ENCODE measurements at regions not wholly inside any gene's neighbourhood (a gene's known extent, or its start where the extent isn't known, plus 50 kb on each side); places are given as distances from the start of the nearest gene placed in this dataset.

- no peak for DNase-seq
- H3K4me1 ChIP-seq (ENCODE audit: control insufficient read depth, insufficient read depth, low read length): no peaks in the 10 kb centered on the region
- WGBS (ENCODE audit: insufficient coverage, low lambda C conversion rate): 84% methylated on average over 4 of the region's 13 CpGs
- no peak overlapping the region for H3K27ac ChIP-seq (ENCODE audit: low read length)
- H3K4me3 ChIP-seq (ENCODE audit: low read length): no peak overlapping the region
- H3K27me3 ChIP-seq (ENCODE audit: control insufficient read depth, insufficient read depth, low read length): no peaks in the 10 kb centered on the region
- no peaks in the 10 kb centered on the region for H3K36me3 ChIP-seq (ENCODE audit: control insufficient read depth, insufficient read depth, low read length)
- peaks cover 8% of the 10 kb centered on the region for H3K9me3 ChIP-seq (ENCODE audit: control insufficient read depth, low read depth, low read length)
Measured at GRCh38 chr6:163835439-163836171, 421.1 kb downstream of the QKI start.

- WGBS (ENCODE audit: insufficient coverage, low lambda C conversion rate): no CpG with 5 or more reads among the region's 46 CpGs
Measured at GRCh38 chr6:163834226-163834970, 419.9 kb downstream of the QKI start.

GRCh38 chr6:163831736-163832135 lies 417.2 kb downstream of the QKI start:
- Histone ChIP-seq H3K4me1 (ENCODE audit: control insufficient read depth, insufficient read depth, low read length) (no peaks in the 10 kb centered on the region), H3K4me3 (ENCODE audit: low read length) (no peak overlapping the region), H3K36me3 (ENCODE audit: control insufficient read depth, insufficient read depth, low read length) (no peaks in the 10 kb centered on the region), H3K27ac (ENCODE audit: low read length) (no peak overlapping the region), H3K9me3 (ENCODE audit: control insufficient read depth, low read depth, low read length) (peaks cover 11% of the 10 kb centered on the region), H3K27me3 (ENCODE audit: control insufficient read depth, insufficient read depth, low read length) (no peaks in the 10 kb centered on the region)
- no CpG with 5 or more reads among the region's 2 CpGs for WGBS (ENCODE audit: insufficient coverage, low lambda C conversion rate)
- no peak for DNase-seq

More at GRCh38 chr6:163834226-163834970, 419.9 kb downstream of the QKI start:
- no peak for DNase-seq
- Histone ChIP-seq H3K4me3 (ENCODE audit: low read length) (no peak overlapping the region), H3K27me3 (ENCODE audit: control insufficient read depth, insufficient read depth, low read length) (no peaks in the 10 kb centered on the region), H3K9me3 (ENCODE audit: control insufficient read depth, low read depth, low read length) (peaks cover 8% of the 10 kb centered on the region), H3K27ac (ENCODE audit: low read length) (no peak overlapping the region), H3K36me3 (ENCODE audit: control insufficient read depth, insufficient read depth, low read length) (no peaks in the 10 kb centered on the region), H3K4me1 (ENCODE audit: control insufficient read depth, insufficient read depth, low read length) (no peaks in the 10 kb centered on the region)

- 100% methylated on average over 1 of the region's 4 CpGs for WGBS (ENCODE audit: insufficient coverage, low lambda C conversion rate)
Measured at GRCh38 chr6:163830641-163831040, 416.1 kb downstream of the QKI start.

GRCh38 chr6:163828038-163828795 lies 413.7 kb downstream of the QKI start:
- DNase-seq: no peak
- Histone ChIP-seq H3K9me3 (ENCODE audit: control insufficient read depth, low read depth, low read length) (peaks cover 3% of the 10 kb centered on the region), H3K27me3 (ENCODE audit: control insufficient read depth, insufficient read depth, low read length) (no peaks in the 10 kb centered on the region), H3K36me3 (ENCODE audit: control insufficient read depth, insufficient read depth, low read length) (no peaks in the 10 kb centered on the region), H3K4me1 (ENCODE audit: control insufficient read depth, insufficient read depth, low read length) (no peaks in the 10 kb centered on the region), H3K27ac (ENCODE audit: low read length) (no peak overlapping the region), H3K4me3 (ENCODE audit: low read length) (no peak overlapping the region)
- 100% methylated on average over 1 of the region's 14 CpGs for WGBS (ENCODE audit: insufficient coverage, low lambda C conversion rate)

More at GRCh38 chr6:163830641-163831040, 416.1 kb downstream of the QKI start:
- no peak overlapping the region for H3K27ac ChIP-seq (ENCODE audit: low read length)
- no peak overlapping the region for H3K4me3 ChIP-seq (ENCODE audit: low read length)
- H3K27me3 ChIP-seq (ENCODE audit: control insufficient read depth, insufficient read depth, low read length): no peaks in the 10 kb centered on the region
- H3K9me3 ChIP-seq (ENCODE audit: control insufficient read depth, low read depth, low read length): peaks cover 11% of the 10 kb centered on the region
- no peak for DNase-seq
- no peaks in the 10 kb centered on the region for H3K36me3 ChIP-seq (ENCODE audit: control insufficient read depth, insufficient read depth, low read length)
- no peaks in the 10 kb centered on the region for H3K4me1 ChIP-seq (ENCODE audit: control insufficient read depth, insufficient read depth, low read length)

GRCh38 chr6:163827143-163827542 lies 412.6 kb downstream of the QKI start:
- DNase-seq: no peak
- H3K27ac ChIP-seq (ENCODE audit: low read length): no peak overlapping the region
- H3K27me3 ChIP-seq (ENCODE audit: control insufficient read depth, insufficient read depth, low read length): no peaks in the 10 kb centered on the region
- H3K36me3 ChIP-seq (ENCODE audit: control insufficient read depth, insufficient read depth, low read length): no peaks in the 10 kb centered on the region
- 80% methylated on average over 1 of the region's 2 CpGs for WGBS (ENCODE audit: insufficient coverage, low lambda C conversion rate)
- H3K9me3 ChIP-seq (ENCODE audit: control insufficient read depth, low read depth, low read length): peaks cover 3% of the 10 kb centered on the region
- no peak overlapping the region for H3K4me3 ChIP-seq (ENCODE audit: low read length)
- H3K4me1 ChIP-seq (ENCODE audit: control insufficient read depth, insufficient read depth, low read length): no peaks in the 10 kb centered on the region

- H3K27me3 ChIP-seq (ENCODE audit: control insufficient read depth, insufficient read depth, low read length): no peaks in the 10 kb centered on the region
- H3K4me1 ChIP-seq (ENCODE audit: control insufficient read depth, insufficient read depth, low read length): no peaks in the 10 kb centered on the region
- DNase-seq: no peak
- H3K36me3 ChIP-seq (ENCODE audit: control insufficient read depth, insufficient read depth, low read length): no peaks in the 10 kb centered on the region
- peaks cover 3% of the 10 kb centered on the region for H3K9me3 ChIP-seq (ENCODE audit: control insufficient read depth, low read depth, low read length)
- H3K4me3 ChIP-seq (ENCODE audit: low read length): no peak overlapping the region
- WGBS (ENCODE audit: insufficient coverage, low lambda C conversion rate): 80% methylated on average over 1 of the region's 8 CpGs
- H3K27ac ChIP-seq (ENCODE audit: low read length): no peak overlapping the region
Measured at GRCh38 chr6:163826629-163827028, 412.1 kb downstream of the QKI start.

- Histone ChIP-seq H3K27me3 (ENCODE audit: control insufficient read depth, insufficient read depth, low read length) (no peaks in the 10 kb centered on the region), H3K9me3 (ENCODE audit: control insufficient read depth, low read depth, low read length) (peaks cover 6% of the 10 kb centered on the region), H3K4me1 (ENCODE audit: control insufficient read depth, insufficient read depth, low read length) (no peaks in the 10 kb centered on the region), H3K36me3 (ENCODE audit: control insufficient read depth, insufficient read depth, low read length) (no peaks in the 10 kb centered on the region), H3K4me3 (ENCODE audit: low read length) (no peak overlapping the region), H3K27ac (ENCODE audit: low read length) (no peak overlapping the region)
- no CpG with 5 or more reads among the region's 9 CpGs for WGBS (ENCODE audit: insufficient coverage, low lambda C conversion rate)
- no peak for DNase-seq
Measured at GRCh38 chr6:163825033-163825432, 410.5 kb downstream of the QKI start.

- Histone ChIP-seq H3K4me1 (ENCODE audit: control insufficient read depth, insufficient read depth, low read length) (no peaks in the 10 kb centered on the region), H3K4me3 (ENCODE audit: low read length) (no peak overlapping the region), H3K9me3 (ENCODE audit: control insufficient read depth, low read depth, low read length) (peaks cover 6% of the 10 kb centered on the region), H3K27me3 (ENCODE audit: control insufficient read depth, insufficient read depth, low read length) (no peaks in the 10 kb centered on the region), H3K36me3 (ENCODE audit: control insufficient read depth, insufficient read depth, low read length) (no peaks in the 10 kb centered on the region), H3K27ac (ENCODE audit: low read length) (no peak overlapping the region)
- no peak for DNase-seq
- no CpG with 5 or more reads among the region's 5 CpGs for WGBS (ENCODE audit: insufficient coverage, low lambda C conversion rate)
Measured at GRCh38 chr6:163823577-163823976, 409.1 kb downstream of the QKI start.

- Histone ChIP-seq H3K27me3 (ENCODE audit: control insufficient read depth, insufficient read depth, low read length) (no peaks in the 10 kb centered on the region), H3K4me3 (ENCODE audit: low read length) (no peak overlapping the region), H3K4me1 (ENCODE audit: control insufficient read depth, insufficient read depth, low read length) (no peaks in the 10 kb centered on the region), H3K9me3 (ENCODE audit: control insufficient read depth, low read depth, low read length) (peaks cover 3% of the 10 kb centered on the region), H3K27ac (ENCODE audit: low read length) (no peak overlapping the region), H3K36me3 (ENCODE audit: control insufficient read depth, insufficient read depth, low read length) (no peaks in the 10 kb centered on the region)
- WGBS (ENCODE audit: insufficient coverage, low lambda C conversion rate): no CpG with 5 or more reads among the region's 10 CpGs
- DNase-seq: no peak
Measured at GRCh38 chr6:163820745-163821458, 406.4 kb downstream of the QKI start.
